ENCODE measurements at regions not wholly inside any gene's neighbourhood (a gene's known extent, or its start where the extent isn't known, plus 50 kb on each side); places are given as distances from the start of the nearest gene placed in this dataset.
"Not testable (repeated sequence)": the region's sequence is repeated elsewhere in the genome, so short reads cannot be mapped to it uniquely, and the experiment has no call there.

- DNase-seq, result no peak
Measured at GRCh38 chr4:159966746-159967145, 863.9 kb downstream of the RAPGEF2 start.

GRCh38 chr4:159976871-159977482 is 874.1 kb downstream of the RAPGEF2 start:
- not testable (repeated sequence) for DNase-seq

- DNase-seq, result no peak
Measured at GRCh38 chr4:159977907-159978617, 875.2 kb downstream of the RAPGEF2 start.

- no peak for DNase-seq
Measured at GRCh38 chr4:159979351-159979750, 876.5 kb downstream of the RAPGEF2 start.

- DNase-seq, result no peak
Measured at GRCh38 chr4:159979953-159980352, 877.1 kb downstream of the RAPGEF2 start.

GRCh38 chr4:159980826-159981468 is 878.1 kb downstream of the RAPGEF2 start:
- no peak for DNase-seq

GRCh38 chr4:159981469-159981856 is 878.6 kb downstream of the RAPGEF2 start:
- DNase-seq, result no peak

- DNase-seq, result no peak
Measured at GRCh38 chr4:159983082-159983481, 880.2 kb downstream of the RAPGEF2 start.

GRCh38 chr4:160009656-160010493 is 907.0 kb downstream of the RAPGEF2 start:
- no peak for DNase-seq

GRCh38 chr4:160019936-160020335 is 917.1 kb downstream of the RAPGEF2 start:
- DNase-seq, result no peak

- no peak for DNase-seq
Measured at GRCh38 chr4:160020804-160021203, 917.9 kb downstream of the RAPGEF2 start.

- DNase-seq, result no peak
Measured at GRCh38 chr4:160021870-160022269, 919.0 kb downstream of the RAPGEF2 start.

- DNase-seq, result no peak
Measured at GRCh38 chr4:160026721-160027120, 923.8 kb downstream of the RAPGEF2 start.

GRCh38 chr4:160034501-160034900 is 931.6 kb downstream of the RAPGEF2 start:
- DNase-seq, result no peak

- no peak for DNase-seq
Measured at GRCh38 chr4:160038615-160039014, 935.7 kb downstream of the RAPGEF2 start.

GRCh38 chr4:160044693-160045092 is 941.8 kb downstream of the RAPGEF2 start:
- DNase-seq, result no peak

GRCh38 chr4:160082432-160083207 is 979.7 kb downstream of the RAPGEF2 start:
- no peak for DNase-seq

- DNase-seq, result no peak
Measured at GRCh38 chr4:160091631-160092030, 988.8 kb downstream of the RAPGEF2 start.

- no peak for DNase-seq
Measured at GRCh38 chr4:160100316-160100715, 997.4 kb downstream of the RAPGEF2 start.

- no peak for DNase-seq
Measured at GRCh38 chr4:160110891-160111290, 1008.0 kb downstream of the RAPGEF2 start.

- DNase-seq, result no peak
Measured at GRCh38 chr4:160117686-160118085, 1014.8 kb downstream of the RAPGEF2 start.

- peak; percentile 45 for DNase-seq
Measured at GRCh38 chr4:160125576-160126287, 1022.9 kb downstream of the RAPGEF2 start.

All from NCI-H2171 treated with DMSO at 0.1 percent for 48 hours (cell line).